Gastroesophageal sphincter (tissue), 4 donors: ENCODE measurements at regions not wholly inside any gene's neighbourhood (a gene's known extent, or its start where the extent isn't known, plus 50 kb on each side); places are given as distances from the start of the nearest gene placed in this dataset.

Experiments
- ATAC-seq: fragments of 150-250 bp; one replicate; pipeline ENCODE4 v1.9.1; 2016; ENCODE audit warnings: mild to moderate bottlenecking, moderate library complexity
- H3K27ac ChIP-seq, 4 donors: fragments of 200-600 bp; sonication (generic) in 3 of 4; 1 replicate in 3 of 4; 2 replicates in 1 of 4; pipeline ENCODE4 v1.5.1; 2016 to 2019
- H3K27me3 ChIP-seq: fragments of 200-600 bp; sonication (generic); one replicate; pipeline ENCODE4 v1.5.1; 2019
- H3K36me3 ChIP-seq, 2 donors: fragments of 200-600 bp; sonication (generic); one replicate each; pipeline ENCODE4 v1.5.1; 2019; ENCODE audit warnings: control low read depth in 1 of 2
- H3K4me1 ChIP-seq, 3 donors: fragments of 200-600 bp; sonication (generic); 1 replicate in 2 of 3; 2 replicates in 1 of 3; pipeline ENCODE4 v1.5.1; 2016 to 2019; ENCODE audit warnings: control low read depth in 2 of 3
- H3K4me3 ChIP-seq, 2 donors: fragments of 200-600 bp; sonication (generic); one replicate each; pipeline ENCODE4 v1.5.1; 2019; ENCODE audit warnings: mild to moderate bottlenecking in 1 of 2, moderate library complexity in 1 of 2
- H3K9me3 ChIP-seq, 3 donors: fragments of 200-600 bp; sonication (generic); one replicate each; pipeline ENCODE4 v1.5.1; 2017 to 2019; ENCODE audit warnings: control low read depth in 2 of 3
- CTCF ChIP-seq, 4 experiments: fragments of 200-600 bp in 2 of 4; fragments of 450-650 bp in 2 of 4; sonication (generic) in 1 of 4; IDR thresholded peaks; one replicate each; pipeline ENCODE4 v1.5.1; 2017 to 2019; ENCODE audit warnings: antibody characterized with exemption in 4 of 4, mild to moderate bottlenecking in 2 of 4, moderate library complexity in 2 of 4
- EP300 ChIP-seq: sonication (generic); formaldehyde crosslinking; IDR thresholded peaks from one replicate; pipeline ENCODE4 v1.6.1; 2017; ENCODE audit warnings: antibody characterized with exemption, mild to moderate bottlenecking
- POLR2A ChIP-seq, 2 donors: fragments of 450-650 bp; IDR thresholded peaks; one replicate each; pipeline ENCODE4 v1.6.1; 2017; ENCODE audit warnings: antibody characterized with exemption in 2 of 2, mild to moderate bottlenecking in 2 of 2, moderate library complexity in 1 of 2
- POLR2AphosphoS5 ChIP-seq: sonication (generic); formaldehyde crosslinking; IDR thresholded peaks from one replicate; pipeline ENCODE4 v1.6.1; 2017; ENCODE audit warnings: antibody characterized with exemption
- WGBS, 2 donors: methylation state at CpG; one replicate each; pipeline ENCODE4 v1.1.5; 2018; ENCODE audit warnings: low coverage in 1 of 2; 5-methylcytosine and 5-hydroxymethylcytosine counted together

GRCh38 chr2:43034242-43034619 is 192.2 kb downstream of the ZFP36L2 start:
- Histone ChIP-seq H3K27me3 (no peaks in the 10 kb centered on the region), H3K4me3 (no peak overlapping the region), H3K27ac (no peak overlapping the region), H3K9me3 (no peaks in the 10 kb centered on the region), H3K4me1 (peaks cover 0 to 19% (median 13%) of the 10 kb centered on the region in 3 donors), H3K36me3 (no peaks in the 10 kb centered on the region)
- 80 to 85% methylated on average over 1 to 2 of the region's 2 CpGs for WGBS, 2 donors
- no peak for TF ChIP-seq CTCF (IDR thresholded peaks at IDR 0.05)
- TF ChIP-seq EP300, result no peak
- no peak for TF ChIP-seq POLR2A (IDR thresholded peaks at IDR 0.05)
- TF ChIP-seq POLR2AphosphoS5, result no peak
- ATAC-seq, result no peak

DNA sequence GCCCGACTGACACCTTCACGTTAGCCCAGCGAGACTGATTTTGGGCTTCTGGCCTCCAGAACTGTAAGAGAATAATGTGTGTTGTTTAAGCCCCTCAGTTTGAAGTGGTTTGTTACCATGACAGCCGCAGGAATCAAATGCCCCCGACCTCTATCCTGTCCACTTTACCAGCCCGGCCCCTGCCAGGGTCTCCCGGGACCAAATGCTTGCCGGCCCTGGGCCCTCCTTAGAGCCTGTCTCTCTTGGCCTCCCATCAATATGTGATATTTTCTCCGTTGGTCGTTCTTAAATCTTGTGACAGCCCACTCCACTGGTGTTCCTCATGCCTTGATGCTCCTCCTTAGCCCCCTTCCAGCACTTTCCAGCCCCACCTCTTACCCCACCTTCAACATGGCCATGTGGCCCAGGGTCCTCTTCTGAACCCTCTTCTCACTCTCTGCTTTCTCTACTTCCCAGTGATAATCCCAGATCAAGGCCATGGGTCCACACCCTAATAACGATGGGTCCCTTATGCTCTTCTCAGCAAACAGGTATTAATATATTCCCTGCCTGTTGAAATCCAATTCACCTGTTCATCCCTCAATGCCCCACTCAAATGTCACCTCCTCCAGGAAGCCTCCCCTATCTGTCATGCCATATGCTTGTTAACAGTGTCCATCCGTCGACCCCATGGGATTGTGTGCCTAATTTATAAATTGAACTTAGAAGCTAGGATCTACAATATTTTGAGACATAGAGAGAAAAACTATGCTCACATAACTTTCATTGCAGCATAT is 192.8 kb downstream of the ZFP36L2 start:
- peaks cover 0 to 19% (median 13%) of the 10 kb centered on the region in 3 donors for H3K4me1 ChIP-seq
- H3K36me3 ChIP-seq, result no peaks in the 10 kb centered on the region
- no peaks in the 10 kb centered on the region for H3K9me3 ChIP-seq
- WGBS, 2 donors, result 94 to 98% methylated on average over 10 to 13 of the region's 13 CpGs
- no peaks in the 10 kb centered on the region for H3K27me3 ChIP-seq
- no peak overlapping the region for H3K4me3 ChIP-seq
- TF ChIP-seq POLR2A (IDR thresholded peaks at IDR 0.05), result no peak
- TF ChIP-seq EP300, result no peak
- TF ChIP-seq CTCF (IDR thresholded peaks at IDR 0.05), result no peak
- no peak for TF ChIP-seq POLR2AphosphoS5
- H3K27ac ChIP-seq, result peak overlapping the region in 2 of 4 donors; percentile 68 to 81
- ATAC-seq, result no peak

GRCh38 chr2:43033016-43033270 is 193.5 kb downstream of the ZFP36L2 start:
- Histone ChIP-seq H3K27ac (peak overlapping the region in 3 of 4 donors; percentile 46 to 81 (median 68)), H3K27me3 (no peaks in the 10 kb centered on the region), H3K36me3 (no peaks in the 10 kb centered on the region), H3K4me1 (peaks cover 0 to 19% (median 13%) of the 10 kb centered on the region in 3 donors), H3K4me3 (no peak overlapping the region), H3K9me3 (no peaks in the 10 kb centered on the region)
- no peak for ATAC-seq
- 72% methylated on average over 6 of the region's 7 CpGs for WGBS, 2 donors
- TF ChIP-seq POLR2AphosphoS5 (no peak), CTCF (IDR thresholded peaks at IDR 0.05) (no peak)

DNA sequence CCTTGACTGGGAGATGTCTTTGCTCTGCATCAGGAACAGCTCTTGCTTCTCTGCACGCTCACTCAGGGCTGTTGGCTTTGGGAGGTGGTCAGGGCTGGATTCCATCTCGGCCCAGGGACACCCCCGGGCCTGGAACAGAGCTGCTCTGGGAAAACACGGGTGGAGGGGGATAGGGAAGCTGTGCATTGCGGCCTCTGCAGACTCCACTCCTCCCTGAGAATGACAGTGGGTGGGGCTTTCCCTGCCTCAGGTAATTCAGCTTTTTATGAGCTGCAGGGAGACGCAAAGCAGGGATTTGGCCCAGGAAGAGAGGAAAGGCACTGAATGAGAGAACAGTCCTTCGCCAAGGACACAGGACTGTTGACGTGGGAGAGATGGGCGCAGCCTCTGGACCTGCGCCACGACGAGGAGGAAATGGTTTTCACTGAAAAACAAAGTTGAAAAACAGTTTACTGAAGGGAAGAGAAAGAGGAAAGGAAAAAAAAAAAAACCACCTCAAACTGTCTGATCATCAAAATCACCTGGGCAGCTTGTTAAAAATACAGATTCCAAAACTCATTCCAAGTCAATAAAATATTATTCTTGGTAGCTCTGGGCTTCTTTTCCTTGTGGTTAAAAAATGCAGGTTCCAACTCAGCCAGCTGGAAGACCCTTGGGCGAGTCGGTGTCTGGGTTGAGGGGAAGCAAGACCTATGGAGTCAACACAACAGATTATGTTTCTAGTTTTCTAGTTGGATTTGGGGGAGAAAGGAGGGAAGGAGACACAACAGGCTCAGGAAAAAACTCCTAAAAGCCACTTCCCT is 194.0 kb downstream of the ZFP36L2 start:
- TF ChIP-seq POLR2A (IDR thresholded peaks at IDR 0.05) (no peak), POLR2AphosphoS5 (peak; percentile 12)
- peaks cover 0 to 19% (median 13%) of the 10 kb centered on the region in 3 donors for H3K4me1 ChIP-seq
- peak; percentile 84 for ATAC-seq
- H3K9me3 ChIP-seq, result no peaks in the 10 kb centered on the region
- peak overlapping the region in 3 of 4 donors; percentile 68 to 81 (median 72) for H3K27ac ChIP-seq
- 49 to 57% methylated on average over 2 to 8 of the region's 14 CpGs for WGBS, 2 donors
- no peaks in the 10 kb centered on the region for H3K36me3 ChIP-seq
- no peak overlapping the region for H3K4me3 ChIP-seq
- no peaks in the 10 kb centered on the region for H3K27me3 ChIP-seq

- H3K9me3 ChIP-seq, result no peaks in the 10 kb centered on the region
- no peak for TF ChIP-seq EP300
- no peak for ATAC-seq
- H3K27me3 ChIP-seq, result no peaks in the 10 kb centered on the region
- 75 to 100% methylated on average over 2 to 9 of the region's 9 CpGs for WGBS, 2 donors
- peak overlapping the region in 3 of 4 donors; percentile 68 to 81 (median 72) for H3K27ac ChIP-seq
- no peaks in the 10 kb centered on the region for H3K36me3 ChIP-seq
- H3K4me3 ChIP-seq, result no peak overlapping the region
- H3K4me1 ChIP-seq, result peaks cover 0 to 26% (median 19%) of the 10 kb centered on the region in 3 donors
Measured at GRCh38 chr2:43031471-43032212, 194.8 kb downstream of the ZFP36L2 start.
